Prostate gland (tissue), 2 donors: ENCODE measurements at regions not wholly inside any gene's neighbourhood (a gene's known extent, or its start where the extent isn't known, plus 50 kb on each side); places are given as distances from the start of the nearest gene placed in this dataset.

Source experiments
- DNase-seq: peaks from one replicate; pipeline ENCODE4 v3.0.0-alpha.2; 2019; ENCODE audit warnings: low spot score
- H3K27ac ChIP-seq, 2 donors: fragments of 200-600 bp; sonication (generic); 2 replicates each; pipeline ENCODE4 v1.5.1; 2017 to 2019
- H3K27me3 ChIP-seq: fragments of 200-600 bp; sonication (generic); replicated peaks from 2 replicates; pipeline ENCODE4 v1.5.1; 2019; ENCODE audit not compliant: insufficient read depth
- H3K36me3 ChIP-seq, 2 donors: fragments of 200-600 bp; sonication (generic); 1 replicate in 1 of 2; 2 replicates in 1 of 2; pipeline versions ENCODE4 v1.5.1 to v1.8.1; 2017 to 2019
- H3K4me1 ChIP-seq: fragments of 200-600 bp; sonication (generic); replicated peaks from 2 replicates; pipeline ENCODE4 v1.5.1; 2019
- H3K4me3 ChIP-seq, 2 donors: fragments of 200-600 bp; sonication (generic); 2 replicates each; pipeline ENCODE4 v1.5.1; 2017 to 2019
- H3K9me3 ChIP-seq: fragments of 200-600 bp; sonication (generic); 2 replicates; pipeline ENCODE4 v1.5.1; 2017
- POLR2A ChIP-seq: fragments of 450-650 bp; IDR thresholded peaks from one replicate; pipeline ENCODE4 v1.6.1; 2016; ENCODE audit warnings: antibody characterized with exemption, mild to moderate bottlenecking
- POLR2AphosphoS5 ChIP-seq: sonication (generic); formaldehyde crosslinking; IDR thresholded peaks from one replicate; pipeline ENCODE4 v1.6.1; 2017; ENCODE audit warnings: antibody characterized with exemption
- WGBS: methylation state at CpG from one replicate; pipeline ENCODE4 v1.1.5; 2018; 5-methylcytosine and 5-hydroxymethylcytosine counted together
- intact Hi-C: fragments of 100-400 bp; cut with DNase I; formaldehyde crosslinking; loops from one replicate; pipeline ENCODE4 v1.14.2; 2022
- TF ChIP-seq, protein P1 (sequence below), 4 experiments: fragments of 200-600 bp in 2 of 4; fragments of 450-650 bp in 2 of 4; sonication (generic) in 2 of 4; IDR thresholded peaks; 1 replicate in 3 of 4; 2 replicates in 1 of 4; pipeline ENCODE4 v1.5.1; 2016 to 2019; ENCODE audit warnings: antibody characterized with exemption in 4 of 4, mild to moderate bottlenecking in 2 of 4, moderate library complexity in 2 of 4

GRCh38 chr1:208576425-208576824, 332.2 kb upstream of the PLXNA2 start:
- WGBS = 65% methylated on average over 4 of the region's 4 CpGs
- no peak for DNase-seq
- intact Hi-C loops = no loop called here
- Histone ChIP-seq H3K27me3 (no peaks in the 10 kb centered on the region), H3K4me1 (no peaks in the 10 kb centered on the region), H3K36me3 (no peaks in the 10 kb centered on the region), H3K4me3 (no peak overlapping the region), H3K9me3 (no peaks in the 10 kb centered on the region), H3K27ac (no peak overlapping the region)
- TF ChIP-seq POLR2A = no peak
- TF ChIP-seq, protein P1, sequence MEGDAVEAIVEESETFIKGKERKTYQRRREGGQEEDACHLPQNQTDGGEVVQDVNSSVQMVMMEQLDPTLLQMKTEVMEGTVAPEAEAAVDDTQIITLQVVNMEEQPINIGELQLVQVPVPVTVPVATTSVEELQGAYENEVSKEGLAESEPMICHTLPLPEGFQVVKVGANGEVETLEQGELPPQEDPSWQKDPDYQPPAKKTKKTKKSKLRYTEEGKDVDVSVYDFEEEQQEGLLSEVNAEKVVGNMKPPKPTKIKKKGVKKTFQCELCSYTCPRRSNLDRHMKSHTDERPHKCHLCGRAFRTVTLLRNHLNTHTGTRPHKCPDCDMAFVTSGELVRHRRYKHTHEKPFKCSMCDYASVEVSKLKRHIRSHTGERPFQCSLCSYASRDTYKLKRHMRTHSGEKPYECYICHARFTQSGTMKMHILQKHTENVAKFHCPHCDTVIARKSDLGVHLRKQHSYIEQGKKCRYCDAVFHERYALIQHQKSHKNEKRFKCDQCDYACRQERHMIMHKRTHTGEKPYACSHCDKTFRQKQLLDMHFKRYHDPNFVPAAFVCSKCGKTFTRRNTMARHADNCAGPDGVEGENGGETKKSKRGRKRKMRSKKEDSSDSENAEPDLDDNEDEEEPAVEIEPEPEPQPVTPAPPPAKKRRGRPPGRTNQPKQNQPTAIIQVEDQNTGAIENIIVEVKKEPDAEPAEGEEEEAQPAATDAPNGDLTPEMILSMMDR (IDR thresholded peaks at IDR 0.05) = no peak
- TF ChIP-seq POLR2AphosphoS5 = no peak

- Histone ChIP-seq H3K36me3 (no peaks in the 10 kb centered on the region), H3K4me3 (no peak overlapping the region), H3K27ac (no peak overlapping the region), H3K4me1 (no peaks in the 10 kb centered on the region), H3K27me3 (no peaks in the 10 kb centered on the region), H3K9me3 (no peaks in the 10 kb centered on the region)
- DNase-seq = no peak
- TF ChIP-seq POLR2A (no peak), POLR2AphosphoS5 (no peak)
- TF ChIP-seq, protein P1 (IDR thresholded peaks at IDR 0.05) = no peak
- intact Hi-C loops = no loop called here
- WGBS = 77% methylated on average over 1 of the region's 1 CpG
These were observed 333.3 kb upstream of the PLXNA2 start for GRCh38 chr1:208577381-208577905.

- no peaks in the 10 kb centered on the region for H3K36me3 ChIP-seq
- no peaks in the 10 kb centered on the region for H3K4me1 ChIP-seq
- no peaks in the 10 kb centered on the region for H3K9me3 ChIP-seq
- 48% methylated on average over 3 of the region's 3 CpGs for WGBS
- no peak for DNase-seq
- intact Hi-C loops = no loop called here
- TF ChIP-seq, protein P1 (IDR thresholded peaks at IDR 0.05) = no peak
- TF ChIP-seq POLR2A (no peak), POLR2AphosphoS5 (no peak)
- H3K4me3 ChIP-seq = no peak overlapping the region
- H3K27me3 ChIP-seq = no peaks in the 10 kb centered on the region
- no peak overlapping the region for H3K27ac ChIP-seq
These were observed 337.0 kb upstream of the PLXNA2 start for GRCh38 chr1:208581209-208581608.

GRCh38 chr1:208581667-208582066, 337.5 kb upstream of the PLXNA2 start:
- H3K36me3 ChIP-seq = no peaks in the 10 kb centered on the region
- H3K27ac ChIP-seq = no peak overlapping the region
- no peaks in the 10 kb centered on the region for H3K27me3 ChIP-seq
- H3K4me1 ChIP-seq = no peaks in the 10 kb centered on the region
- no peaks in the 10 kb centered on the region for H3K9me3 ChIP-seq
- intact Hi-C loops = no loop called here
- no peak for TF ChIP-seq POLR2AphosphoS5
- TF ChIP-seq, protein P1 (IDR thresholded peaks at IDR 0.05) = no peak
- no peak for TF ChIP-seq POLR2A
- H3K4me3 ChIP-seq = no peak overlapping the region
- DNase-seq = no peak
- 47% methylated on average over 5 of the region's 5 CpGs for WGBS

DNA sequence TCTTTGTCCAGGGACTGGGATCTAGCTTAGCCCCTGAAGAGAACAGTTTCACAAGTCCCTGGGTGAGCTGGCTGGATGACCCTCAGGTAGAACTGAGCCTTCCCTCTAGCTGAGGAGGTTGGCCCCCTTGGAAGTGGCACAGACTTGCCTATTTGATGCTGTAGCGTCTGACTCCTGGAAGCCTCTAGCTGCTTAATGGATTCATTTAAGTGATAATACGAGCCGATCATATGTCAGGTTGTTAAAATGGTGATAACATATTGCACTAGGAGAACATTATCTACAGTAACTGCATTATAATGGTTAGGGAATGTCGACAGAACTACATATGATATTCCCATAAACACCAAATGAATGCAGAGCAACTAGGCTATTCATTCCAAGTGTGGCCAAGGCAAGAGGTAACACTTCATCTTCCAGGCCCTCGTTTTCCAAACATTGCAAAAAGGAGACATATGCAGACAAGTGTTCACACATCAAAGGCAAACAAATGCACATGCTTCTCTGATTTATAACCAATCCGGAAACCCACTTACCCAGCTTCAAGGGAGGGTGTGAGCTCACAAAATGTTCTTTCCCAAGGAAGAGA, 340.1 kb upstream of the PLXNA2 start:
- 55% methylated on average over 6 of the region's 6 CpGs for WGBS
- Histone ChIP-seq H3K27me3 (no peaks in the 10 kb centered on the region), H3K9me3 (no peaks in the 10 kb centered on the region), H3K4me1 (no peaks in the 10 kb centered on the region), H3K27ac (no peak overlapping the region), H3K36me3 (no peaks in the 10 kb centered on the region), H3K4me3 (no peak overlapping the region)
- TF ChIP-seq POLR2A = no peak
- TF ChIP-seq, protein P1 (IDR thresholded peaks at IDR 0.05) = no peak
- TF ChIP-seq POLR2AphosphoS5 = no peak
- intact Hi-C loops = no loop called here
- no peak for DNase-seq
